Left renal cortex interstitium (tissue), 4 donors: ENCODE measurements at regions not wholly inside any gene's neighbourhood (a gene's known extent, or its start where the extent isn't known, plus 50 kb on each side); places are given as distances from the start of the nearest gene placed in this dataset.

Experiments
- DNase-seq, 4 donors: peaks; one replicate each; pipeline ENCODE4 v3.0.0-alpha.2; 2013; ENCODE audit warnings: low read depth in 4 of 4, low spot score in 2 of 4, missing footprints in 1 of 4

DNA sequence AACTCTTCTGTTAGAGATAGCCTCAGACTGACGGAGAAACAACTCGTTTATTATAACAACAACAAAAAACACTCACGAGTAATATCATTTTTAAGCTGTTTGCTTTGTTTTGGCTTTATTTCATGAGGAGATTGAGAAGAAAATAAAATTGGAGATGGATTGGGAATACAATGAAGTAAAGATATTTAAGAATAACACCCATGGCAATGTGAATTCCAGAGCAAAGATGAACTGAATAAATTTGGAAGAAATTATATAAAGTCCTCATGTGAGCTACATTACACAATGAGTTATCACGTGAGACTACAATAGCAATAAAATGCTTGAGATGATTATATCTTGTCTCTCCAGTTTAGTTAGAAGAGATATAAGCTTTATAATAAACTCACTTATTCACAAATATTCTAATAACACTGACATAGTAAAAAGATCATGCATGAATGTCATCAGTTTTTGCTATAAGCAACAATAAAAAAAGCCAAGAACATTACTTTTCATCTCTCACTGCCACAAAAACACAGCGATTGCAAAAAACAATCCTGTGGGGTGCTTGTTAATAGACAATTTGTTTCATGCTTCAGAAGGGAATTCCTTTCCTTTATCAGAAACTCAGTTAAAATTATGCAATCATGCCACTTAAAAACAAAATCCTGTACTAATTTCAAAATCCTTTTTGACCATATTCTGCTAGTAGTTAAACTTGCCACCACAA, 696.7 kb upstream of the MARCKS start:
- DNase-seq, result no peak

DNA sequence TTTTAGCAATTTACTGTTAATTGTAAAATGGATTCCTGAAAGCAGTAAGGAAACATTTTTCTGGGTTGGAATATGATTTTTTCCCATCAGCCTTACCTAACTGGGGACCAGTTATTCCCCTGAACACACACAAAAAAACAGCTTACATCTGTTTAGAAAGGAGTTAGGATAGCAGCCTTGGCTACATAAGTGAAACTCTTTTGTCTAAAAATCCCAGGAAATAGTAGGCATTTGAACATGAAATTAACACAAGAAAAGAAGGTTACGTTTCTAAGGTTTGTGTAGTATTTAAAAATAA, 696.2 kb upstream of the MARCKS start:
- no peak for DNase-seq

DNA sequence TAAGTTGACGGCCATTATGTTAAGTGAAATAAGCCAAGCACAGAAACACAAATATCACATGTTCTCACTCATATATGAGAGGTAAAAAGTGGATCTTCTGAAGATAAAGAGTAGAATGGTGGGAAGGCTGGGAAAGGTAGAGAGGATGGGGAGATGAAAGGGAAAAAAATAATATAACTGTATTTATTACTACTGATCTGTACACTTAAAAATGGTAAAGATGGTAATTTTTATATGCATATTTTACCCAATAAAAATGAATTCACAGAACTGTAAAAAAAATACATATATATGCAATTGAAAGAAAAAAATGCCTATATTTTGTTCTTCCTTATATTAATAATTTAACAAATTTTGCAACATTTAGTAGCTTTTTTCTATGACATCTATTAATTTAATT, 694.4 kb upstream of the MARCKS start:
- DNase-seq, result no peak

DNA sequence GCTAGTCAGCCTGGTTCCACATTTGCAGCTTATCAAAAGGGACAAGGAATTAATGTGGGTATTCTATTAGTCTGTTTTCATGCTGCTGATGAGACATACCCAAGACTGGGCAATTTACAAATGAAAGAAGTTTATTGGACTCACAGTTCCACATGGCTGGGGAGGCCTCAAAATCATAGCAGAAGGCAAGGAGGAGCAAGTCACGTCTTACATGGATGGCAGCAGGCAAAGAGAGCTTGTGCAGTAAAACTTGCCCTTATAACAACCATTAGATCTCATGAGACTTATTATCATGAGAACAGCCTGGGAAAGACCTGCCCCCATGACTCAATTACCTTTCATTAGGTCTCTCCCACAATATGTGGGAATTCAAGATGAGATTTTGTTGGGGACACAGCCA, 689.1 kb upstream of the MARCKS start:
- DNase-seq, result no peak

DNA sequence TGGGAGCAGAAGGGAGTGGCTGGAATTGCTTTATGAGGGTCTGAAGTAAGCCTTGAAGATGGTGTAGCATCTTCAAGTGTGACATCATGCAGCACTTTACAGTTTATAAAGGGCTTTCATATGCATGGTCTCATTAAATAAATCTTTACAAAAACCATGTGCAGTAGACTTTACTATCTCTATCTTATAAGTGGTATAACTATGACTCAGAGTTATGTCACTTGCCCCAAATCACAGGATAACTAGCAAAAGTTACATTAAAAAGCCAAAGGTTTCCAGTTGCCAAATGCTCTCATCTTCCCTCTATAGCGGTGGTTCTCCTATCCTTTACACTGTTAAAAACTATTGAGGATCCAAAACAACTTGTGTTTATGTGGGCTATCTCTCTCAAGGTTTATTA, 687.7 kb upstream of the MARCKS start:
- DNase-seq, result no peak

DNA sequence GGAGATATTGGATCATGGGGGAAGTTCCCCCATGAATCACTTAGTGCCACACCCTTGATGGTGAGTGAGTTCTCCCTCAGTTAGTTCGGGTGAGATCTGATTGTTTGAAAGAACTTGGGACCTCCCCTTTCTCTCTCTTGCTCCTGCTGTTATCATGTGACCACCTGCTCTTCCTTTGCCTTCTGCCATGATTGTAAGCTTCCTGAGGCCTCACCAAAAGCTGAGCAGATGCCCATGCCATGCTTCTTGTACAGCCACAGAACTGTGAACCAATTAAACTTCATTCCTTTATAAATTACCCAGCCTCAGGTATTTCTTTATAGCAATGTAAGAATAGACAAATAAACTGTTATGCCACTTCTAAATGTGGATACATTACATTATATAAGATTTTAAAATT, 686.7 kb upstream of the MARCKS start:
- no peak for DNase-seq

DNA sequence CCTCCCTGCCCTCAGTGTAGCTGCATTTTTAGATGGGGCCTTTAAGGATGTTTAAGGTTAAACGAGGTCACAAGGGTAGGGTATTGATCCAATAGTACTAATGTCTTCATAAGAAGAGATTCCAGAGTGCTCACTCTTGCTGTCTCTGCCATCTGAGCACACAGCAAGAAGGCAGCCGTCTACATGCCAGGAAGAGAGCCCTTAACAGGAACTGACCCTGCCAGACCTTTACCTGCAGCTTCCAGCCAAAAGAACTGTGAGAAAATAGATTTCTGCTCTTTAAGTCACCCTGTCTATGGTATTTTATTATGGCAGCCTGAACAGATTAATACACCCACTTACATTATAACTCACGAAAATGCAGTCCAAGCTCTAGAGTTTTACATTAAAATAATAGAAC, 685.3 kb upstream of the MARCKS start:
- DNase-seq, result no peak

DNA sequence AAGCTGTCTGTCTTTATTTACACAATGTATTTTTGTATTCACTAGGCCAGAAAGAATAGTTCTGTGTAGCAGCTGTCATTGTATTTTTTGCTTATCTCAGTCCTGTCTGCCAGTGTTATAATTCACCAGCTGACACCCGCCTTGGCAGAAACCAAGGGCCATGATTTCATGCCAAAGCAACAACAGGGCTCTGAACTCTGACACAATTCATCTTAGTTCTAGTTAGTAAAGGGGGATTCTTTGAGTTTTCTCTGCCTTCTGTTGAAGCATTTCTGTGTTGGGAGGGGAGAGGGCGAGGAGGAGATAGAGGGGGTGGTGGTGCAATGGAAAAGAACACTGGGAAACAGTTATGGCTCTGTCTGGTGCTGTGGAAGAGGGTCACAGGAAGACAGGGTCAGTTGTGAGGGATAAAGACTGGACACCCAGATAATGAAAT, 684.6 kb upstream of the MARCKS start:
- DNase-seq, result peak in 2 of 4 donors; percentile 13 to 34

DNA sequence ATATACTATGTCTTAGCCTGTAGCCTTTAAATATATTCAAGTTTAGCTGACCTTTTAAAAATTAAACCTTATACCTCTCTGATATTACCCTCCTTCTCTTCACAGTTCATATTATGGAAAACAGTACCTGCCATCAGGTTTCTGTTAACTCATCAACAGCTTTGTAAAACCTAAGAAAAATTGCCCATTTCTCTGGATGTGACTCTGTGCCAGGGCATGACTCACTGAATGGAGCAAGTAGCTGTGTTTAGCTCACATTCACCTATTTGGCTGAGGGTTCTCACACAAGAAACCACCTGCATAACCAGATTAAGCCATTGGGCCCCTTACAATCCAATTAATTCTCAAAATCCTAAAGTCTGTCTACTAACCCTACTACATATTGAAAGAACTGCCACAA, 678.8 kb upstream of the MARCKS start:
- no peak for DNase-seq

DNA sequence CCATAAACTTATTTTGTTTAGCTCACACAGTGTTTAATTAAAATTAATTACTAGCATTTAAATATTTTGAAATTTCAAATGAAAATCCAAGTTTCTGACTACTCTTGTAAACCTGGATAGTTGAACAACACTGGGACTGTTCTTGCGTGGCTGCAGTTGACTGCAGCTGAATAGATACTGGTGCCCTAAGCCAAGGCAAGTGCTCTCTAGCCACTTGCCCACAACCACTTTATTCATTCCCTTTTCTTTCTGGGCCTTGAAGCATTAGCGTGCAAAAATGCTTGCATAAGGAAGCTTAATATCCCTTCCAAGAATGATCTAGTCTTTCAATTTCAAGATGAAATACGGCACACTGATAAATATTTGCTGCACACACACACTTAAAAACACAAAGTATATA, 676.0 kb upstream of the MARCKS start:
- DNase-seq, result no peak

DNA sequence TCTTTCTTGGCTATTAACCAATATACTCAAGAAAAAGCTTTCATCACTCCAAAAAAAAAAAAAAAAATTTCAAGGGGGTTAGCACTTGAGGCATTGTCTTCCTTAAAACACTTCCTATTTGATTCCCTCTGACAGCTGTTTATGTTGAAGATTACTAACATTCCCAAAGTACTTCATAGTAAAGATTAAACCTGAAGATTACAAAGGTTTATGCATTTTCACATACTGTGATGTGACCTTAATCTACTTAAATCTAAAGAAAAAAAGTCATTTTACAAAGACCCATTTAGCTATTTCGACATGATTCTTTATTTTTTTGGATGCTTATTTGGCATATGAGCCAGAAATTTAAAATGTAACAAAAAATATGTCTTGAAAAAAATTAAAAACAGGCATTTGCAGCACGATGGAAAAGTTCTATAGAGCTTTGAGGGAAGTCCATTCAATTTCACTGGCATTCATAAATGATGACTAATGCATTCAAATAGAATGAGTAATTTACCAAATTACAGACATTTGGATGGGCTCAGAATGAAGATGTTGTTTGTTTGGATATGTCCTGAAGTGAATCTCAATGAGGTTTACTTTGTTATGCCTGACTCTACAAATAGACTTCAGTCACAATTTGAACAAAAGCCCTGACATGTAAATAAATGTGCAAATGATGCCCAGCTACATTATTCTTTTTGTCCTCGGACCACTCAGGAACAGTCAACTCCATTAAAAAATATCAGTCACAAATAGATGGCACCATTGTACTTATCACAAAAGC, 674.6 kb upstream of the MARCKS start:
- no peak for DNase-seq

DNA sequence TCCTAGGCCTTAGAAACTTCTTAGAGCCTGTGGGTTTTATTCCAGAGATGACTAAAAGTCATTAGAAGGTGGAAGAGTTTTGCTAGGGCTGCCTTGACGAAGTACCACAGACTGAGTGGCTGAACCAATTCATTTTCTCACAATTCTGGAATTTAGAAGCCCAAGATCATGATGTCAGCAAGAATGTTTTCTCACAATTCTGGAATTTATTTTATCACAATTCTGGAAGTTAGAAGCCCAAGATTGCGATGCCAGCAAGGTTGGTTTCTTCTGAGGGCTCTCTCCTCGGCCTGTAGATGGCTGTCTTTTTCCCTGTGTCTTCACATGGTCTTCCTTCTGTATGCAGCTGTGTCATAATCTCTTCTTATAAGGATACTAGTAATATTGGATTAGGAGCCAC, 672.9 kb upstream of the MARCKS start:
- no peak for DNase-seq

DNA sequence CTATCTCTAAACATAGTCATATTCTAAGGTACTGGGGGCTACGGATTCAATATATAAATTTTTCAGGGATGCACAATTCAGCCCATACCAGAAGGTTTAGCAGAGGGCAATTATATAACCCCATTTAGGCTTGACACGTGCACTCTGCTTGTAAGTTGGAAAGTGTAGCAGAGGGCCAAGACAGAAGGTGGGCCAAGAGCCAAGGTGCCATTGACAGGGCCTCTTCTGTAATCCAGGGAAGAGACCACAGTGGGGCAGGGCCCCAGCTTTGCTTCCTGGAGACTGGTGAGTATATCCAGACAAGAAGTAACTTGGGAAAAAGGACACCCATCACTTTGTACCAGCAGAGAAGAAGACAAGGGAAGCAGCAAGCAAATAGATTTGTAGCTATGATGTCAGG, 672.4 kb upstream of the MARCKS start:
- no peak for DNase-seq

DNA sequence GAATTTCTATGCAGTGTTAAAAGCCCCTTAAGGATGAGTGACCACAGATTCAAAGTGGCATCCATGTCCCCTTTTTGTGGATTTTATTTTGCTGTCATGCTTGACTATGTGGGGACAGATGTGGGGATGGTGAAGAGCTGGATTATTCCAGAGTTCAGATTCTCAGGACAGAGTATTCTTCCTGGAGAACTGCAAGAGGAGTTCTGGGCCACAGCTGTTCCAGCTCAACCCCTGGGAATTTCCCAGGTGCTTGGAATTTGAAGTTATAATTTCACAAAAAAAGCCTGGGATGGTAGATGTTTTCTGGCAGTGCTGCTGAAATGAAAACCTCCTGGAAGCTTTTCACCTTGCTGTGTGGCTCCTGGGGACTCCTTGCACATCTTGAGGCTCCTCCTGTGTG, 671.8 kb upstream of the MARCKS start:
- DNase-seq, result no peak

DNA sequence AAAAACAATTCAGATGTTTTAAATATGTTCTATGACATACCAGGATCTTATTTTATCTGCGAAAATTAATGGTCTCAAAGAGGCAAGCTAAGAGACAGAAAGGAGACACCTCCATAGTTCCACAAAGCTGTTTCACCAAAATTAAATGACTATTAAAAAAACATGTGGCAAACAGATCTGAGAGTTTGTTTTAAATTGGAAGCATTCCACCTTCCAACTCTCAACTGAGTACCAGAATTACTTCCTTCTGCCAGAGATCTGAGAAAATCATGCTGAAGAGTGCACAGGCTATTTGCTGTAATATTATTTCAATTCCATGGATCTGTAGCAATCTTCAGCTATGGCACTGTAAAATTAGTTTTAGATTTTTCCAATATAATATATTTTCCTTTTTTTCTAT, 669.5 kb upstream of the MARCKS start:
- no peak for DNase-seq

DNA sequence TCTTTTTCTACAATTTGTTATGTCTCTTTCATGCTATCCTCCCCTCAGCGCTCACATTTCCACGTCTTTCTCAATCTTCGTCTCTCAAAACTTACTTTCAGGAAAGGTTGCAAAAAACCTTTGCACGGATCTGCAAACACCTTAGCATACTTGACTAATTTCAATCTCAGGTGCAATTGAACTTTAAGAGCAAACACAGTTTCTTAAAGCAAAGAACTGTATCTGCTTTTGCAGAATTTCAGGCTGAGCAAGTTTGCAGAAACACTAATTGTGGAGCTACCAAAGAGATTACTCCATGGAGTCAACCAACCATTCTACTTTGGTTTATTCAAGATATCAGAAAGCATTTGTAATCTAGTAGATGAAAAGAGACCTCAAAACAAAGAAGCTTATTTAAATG, 668.2 kb upstream of the MARCKS start:
- no peak for DNase-seq

DNA sequence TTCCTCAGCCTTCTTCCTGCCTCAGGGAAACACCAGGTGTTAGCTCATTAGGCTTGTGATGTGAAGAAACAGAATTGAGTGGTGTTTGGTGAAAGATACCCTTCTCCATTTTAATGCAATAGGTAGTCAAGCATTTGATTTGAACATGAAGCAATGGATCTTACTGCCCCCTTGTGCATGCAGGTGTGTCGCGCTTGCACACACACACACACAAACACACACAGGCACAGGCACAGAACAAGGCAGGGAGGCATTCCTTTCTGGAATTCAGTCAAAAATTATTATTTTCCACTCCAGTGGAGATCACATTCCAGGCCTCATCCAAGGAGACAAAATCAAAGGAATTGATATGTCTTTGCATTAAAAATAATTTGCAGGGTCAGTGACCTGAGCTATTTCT, 667.0 kb upstream of the MARCKS start:
- DNase-seq, result no peak

DNA sequence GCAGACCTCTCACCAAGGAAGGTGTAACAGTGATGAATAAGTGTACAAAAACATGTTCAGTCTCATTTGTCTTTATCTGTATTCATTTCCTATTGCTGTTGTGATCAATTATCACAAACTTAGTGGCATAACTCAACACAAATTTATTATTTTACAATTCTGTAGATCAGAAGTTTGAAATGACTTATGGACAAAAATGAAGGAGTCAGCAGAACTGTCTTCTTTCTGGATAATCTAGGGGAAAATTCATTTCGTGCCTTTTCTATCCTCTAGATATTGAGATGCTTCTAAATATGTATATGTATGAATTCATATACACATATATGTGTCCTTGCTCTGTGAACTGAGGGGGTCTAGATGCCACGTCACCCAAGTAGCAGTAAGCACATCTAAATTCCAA, 663.1 kb upstream of the MARCKS start:
- DNase-seq, result no peak

DNA sequence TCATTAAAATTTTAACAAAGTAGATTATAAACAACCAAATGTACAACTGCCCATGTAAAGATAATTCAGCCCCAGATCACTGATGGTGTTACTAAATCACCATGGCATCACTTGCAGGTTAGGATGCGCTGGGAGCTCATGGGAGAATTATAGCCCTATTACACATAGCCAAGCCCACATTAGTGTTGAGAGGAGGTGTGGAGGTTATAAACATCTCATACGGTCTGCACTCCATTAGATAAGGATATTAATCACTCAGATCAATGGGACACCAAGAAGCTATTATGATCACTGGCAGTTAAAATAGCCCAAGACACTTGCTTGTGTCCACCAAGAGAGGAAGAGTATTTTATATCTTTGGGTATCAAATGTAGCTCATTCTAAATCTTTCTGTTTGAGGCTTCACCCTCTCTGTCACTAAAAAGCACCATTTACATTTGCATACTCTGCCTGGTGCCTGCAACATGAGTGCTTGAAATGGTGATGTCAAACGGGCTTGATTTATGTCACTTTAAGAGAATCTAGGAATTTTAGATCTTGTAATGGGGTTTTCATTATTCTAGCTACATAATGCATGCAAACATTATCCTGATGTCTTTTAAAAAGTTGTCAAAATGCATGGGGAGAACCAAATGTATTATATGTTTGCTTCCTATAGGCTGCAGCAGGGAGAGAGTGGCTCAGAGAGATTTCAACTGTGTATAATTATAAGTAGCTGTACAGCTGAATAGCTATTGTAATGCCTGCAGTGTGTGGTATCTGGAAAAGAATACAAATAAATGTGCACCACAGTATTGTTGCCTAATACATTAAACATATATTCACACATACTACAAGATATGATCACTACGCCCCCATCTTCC, 654.1 kb upstream of the MARCKS start:
- DNase-seq, result no peak

DNA sequence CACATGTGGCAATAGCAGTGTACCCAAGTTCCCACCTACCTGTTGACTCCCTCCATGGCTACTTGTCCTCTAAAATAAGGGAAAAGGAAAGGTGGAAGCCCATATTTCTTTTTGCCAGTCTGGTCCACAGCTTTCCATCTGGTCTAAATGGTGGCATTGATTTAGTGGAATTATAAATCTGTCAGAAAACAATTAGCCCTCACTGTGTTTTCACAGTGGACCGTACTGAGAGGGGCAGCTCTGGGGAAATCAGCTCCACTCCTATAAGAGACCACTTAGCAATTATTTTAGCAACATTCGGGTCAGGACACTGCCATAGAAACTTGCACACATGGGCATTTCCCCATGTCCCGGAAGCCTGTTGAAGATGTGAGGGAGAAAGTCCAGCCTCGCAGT, 653.4 kb upstream of the MARCKS start:
- no peak for DNase-seq

DNA sequence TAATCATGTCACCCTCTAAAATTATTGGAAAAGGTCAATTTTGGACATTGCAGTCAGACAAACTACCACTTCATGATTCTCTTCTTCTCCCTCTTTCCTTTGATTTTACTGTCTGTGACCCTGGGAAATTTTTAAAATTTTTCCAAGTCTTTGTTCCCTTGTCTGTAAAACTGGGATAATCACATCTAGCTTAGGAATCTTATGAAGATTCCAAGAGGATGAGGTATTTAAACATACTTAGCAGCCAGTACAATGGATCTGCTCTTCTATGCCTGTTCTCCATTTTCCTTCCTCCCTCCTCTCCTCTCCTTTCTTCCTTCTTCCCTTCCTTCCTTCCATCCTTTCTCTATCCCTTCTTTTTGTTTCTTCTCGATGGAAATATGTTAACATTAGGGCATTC, 651.6 kb upstream of the MARCKS start:
- DNase-seq, result no peak

DNA sequence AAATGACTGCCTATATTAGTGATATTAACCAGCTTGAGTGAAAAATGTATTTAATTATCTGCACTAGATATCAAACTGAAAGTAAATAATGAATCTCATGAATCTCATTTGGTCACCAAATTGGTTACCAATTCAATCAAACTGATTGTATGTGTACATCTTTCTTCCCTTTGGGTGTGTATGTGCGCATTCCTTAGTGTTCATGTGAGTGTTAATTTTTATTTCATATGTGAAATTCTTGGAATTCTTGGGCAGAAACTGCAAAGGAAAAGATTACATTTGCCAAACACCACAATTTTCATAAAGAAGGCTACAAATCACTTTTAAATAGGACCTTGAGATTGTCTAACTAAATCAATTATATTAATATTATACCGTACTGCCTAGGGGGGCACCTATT, 648.4 kb upstream of the MARCKS start:
- DNase-seq, result no peak
